Activated naive CD4-positive, alpha-beta T cell treated with anti-CD3 and anti-CD28 coated beads, Interleukin-2, amount 50 U/mL, for 72 hours (primary cell): ENCODE measurements at regions not wholly inside any gene's neighbourhood (a gene's known extent, or its start where the extent isn't known, plus 50 kb on each side); places are given as distances from the start of the nearest gene placed in this dataset.

Source experiments
- ATAC-seq, 2 donors: fragments of 150-1000 bp; cut with Tn5 transposase; 2 replicates each; pipeline ENCODE4 v1.10.0; 2021; ENCODE audit warnings: mild to moderate bottlenecking in 2 of 2, moderate library complexity in 2 of 2
- DNase-seq, 2 donors: peaks; one replicate each; pipeline ENCODE4 v3.0.0; 2021 to 2022; ENCODE audit warnings: low spot score in 2 of 2
- H3K27ac Mint-ChIP-seq, 2 donors: one replicate each; pipeline ENCODE4 v1.8.0; 2022; ENCODE audit warnings: mild to moderate bottlenecking in 2 of 2, mixed read lengths in 2 of 2
- H3K36me3 Mint-ChIP-seq, 2 donors: one replicate each; pipeline ENCODE4 v1.8.0; 2022; ENCODE audit warnings: mixed read lengths in 2 of 2
- H3K9me3 Mint-ChIP-seq, 2 donors: one replicate each; pipeline ENCODE4 v1.8.0; 2022; ENCODE audit warnings: mixed read lengths in 2 of 2

DNA sequence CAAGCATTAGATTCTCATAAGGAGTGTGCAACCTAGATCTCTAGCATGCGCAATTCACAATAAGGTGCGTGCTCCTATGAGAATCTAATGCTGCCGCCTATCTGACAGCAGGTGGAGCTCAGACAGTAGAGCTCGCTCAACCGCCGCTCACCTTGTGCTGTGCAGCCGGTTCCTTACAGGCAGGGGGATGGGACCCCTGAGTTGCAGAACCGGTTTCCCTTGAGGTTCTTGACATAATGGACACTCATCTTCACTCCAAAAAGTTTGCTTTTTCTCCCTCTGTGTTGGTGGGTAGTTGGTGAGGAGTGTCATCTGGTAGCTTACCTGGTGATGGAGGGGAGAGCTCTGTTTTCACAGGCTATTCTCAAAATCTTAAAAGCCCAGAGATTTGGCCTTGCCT is 324.0 kb upstream of the TBL1XR1 start:
- peaks cover 0 to 15% of the 10 kb centered on the region in 2 donors for H3K36me3 Mint-ChIP-seq
- ATAC-seq: no peak
- peaks cover 3 to 14% of the 10 kb centered on the region in 2 donors for H3K9me3 Mint-ChIP-seq
- no peak overlapping the region for H3K27ac Mint-ChIP-seq
- no peak for DNase-seq

- H3K9me3 Mint-ChIP-seq: peaks cover 3 to 14% of the 10 kb centered on the region in 2 donors
- peaks cover 0 to 15% of the 10 kb centered on the region in 2 donors for H3K36me3 Mint-ChIP-seq
- no peak for ATAC-seq
- DNase-seq: no peak
- no peak overlapping the region for H3K27ac Mint-ChIP-seq
Observed at GRCh38 chr3:177522051-177522450, 324.8 kb upstream of the TBL1XR1 start.

- Mint-ChIP-seq H3K27ac (no peak overlapping the region), H3K9me3 (peaks cover 3 to 14% of the 10 kb centered on the region in 2 donors)
- ATAC-seq: no peak
Observed at GRCh38 chr3:177523067-177523675, 325.9 kb upstream of the TBL1XR1 start.

GRCh38 chr3:177523872-177524438 is 326.7 kb upstream of the TBL1XR1 start:
- Mint-ChIP-seq H3K27ac (no peak overlapping the region), H3K9me3 (peaks cover 3 to 14% of the 10 kb centered on the region in 2 donors), H3K36me3 (peaks cover 0 to 15% of the 10 kb centered on the region in 2 donors)
- ATAC-seq: no peak
- no peak for DNase-seq

More at GRCh38 chr3:177523067-177523675, 325.9 kb upstream of the TBL1XR1 start:
- no peak for DNase-seq
- peaks cover 0 to 15% of the 10 kb centered on the region in 2 donors for H3K36me3 Mint-ChIP-seq

GRCh38 chr3:177524742-177525141 is 327.5 kb upstream of the TBL1XR1 start:
- Mint-ChIP-seq H3K27ac (no peak overlapping the region), H3K9me3 (peaks cover 3 to 10% of the 10 kb centered on the region in 2 donors), H3K36me3 (peaks cover 0 to 15% of the 10 kb centered on the region in 2 donors)
- ATAC-seq: no peak
- DNase-seq: no peak

- Mint-ChIP-seq H3K36me3 (peaks cover 0 to 15% of the 10 kb centered on the region in 2 donors), H3K9me3 (peaks cover 3 to 10% of the 10 kb centered on the region in 2 donors), H3K27ac (no peak overlapping the region)
- ATAC-seq (no peak), DNase-seq (no peak)
Observed at GRCh38 chr3:177525414-177525813, 328.1 kb upstream of the TBL1XR1 start.

- no peak for ATAC-seq
- Mint-ChIP-seq H3K9me3 (peaks cover 3 to 10% of the 10 kb centered on the region in 2 donors), H3K27ac (no peak overlapping the region), H3K36me3 (peaks cover 0 to 15% of the 10 kb centered on the region in 2 donors)
- no peak for DNase-seq
Observed at GRCh38 chr3:177525987-177526712, 328.9 kb upstream of the TBL1XR1 start.

- H3K9me3 Mint-ChIP-seq: peaks cover 3 to 10% of the 10 kb centered on the region in 2 donors
- DNase-seq: no peak
- no peak for ATAC-seq
- H3K27ac Mint-ChIP-seq: no peak overlapping the region
- H3K36me3 Mint-ChIP-seq: peaks cover 0 to 15% of the 10 kb centered on the region in 2 donors
Observed at GRCh38 chr3:177527182-177527581, 329.9 kb upstream of the TBL1XR1 start.

DNA sequence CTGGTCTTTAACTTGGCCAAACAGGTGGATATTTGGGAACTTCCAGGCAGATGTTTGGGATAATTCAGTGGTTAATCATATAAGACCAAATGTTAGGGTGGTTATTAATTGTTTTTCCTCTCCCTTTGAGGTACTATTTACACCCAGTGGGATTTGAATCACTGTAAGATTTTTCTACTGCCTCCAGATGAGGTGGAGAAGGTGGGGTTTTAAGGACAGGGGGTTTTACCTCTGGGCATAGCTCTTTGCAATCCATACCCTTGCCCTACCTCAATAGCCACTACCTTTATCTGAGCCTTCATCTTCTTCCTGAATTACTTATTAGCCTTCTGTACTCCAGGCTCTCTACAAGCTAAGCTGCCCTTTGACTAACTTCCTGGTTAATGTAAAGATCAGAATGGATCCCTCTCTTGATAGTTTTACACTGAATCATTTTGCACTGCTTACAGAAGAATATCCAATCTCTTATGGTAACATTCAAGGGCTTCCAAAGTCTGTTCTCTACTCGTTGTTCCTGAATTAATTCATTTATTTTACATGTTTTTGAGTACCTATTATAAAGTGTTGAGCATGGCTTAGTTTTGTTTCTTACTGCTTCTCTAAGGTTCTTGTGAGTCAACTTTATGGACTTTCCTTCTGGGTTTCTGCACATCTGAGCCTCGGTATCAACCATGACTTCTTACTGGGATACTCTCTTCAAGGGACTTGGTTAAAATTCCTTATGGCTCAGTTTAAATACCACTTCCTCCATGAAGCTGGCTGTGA is 331.2 kb upstream of the TBL1XR1 start:
- peaks cover 0 to 15% of the 10 kb centered on the region in 2 donors for H3K36me3 Mint-ChIP-seq
- DNase-seq (no peak), ATAC-seq (no peak)
- H3K27ac Mint-ChIP-seq: no peak overlapping the region
- peaks cover 3 to 10% of the 10 kb centered on the region in 2 donors for H3K9me3 Mint-ChIP-seq

DNA sequence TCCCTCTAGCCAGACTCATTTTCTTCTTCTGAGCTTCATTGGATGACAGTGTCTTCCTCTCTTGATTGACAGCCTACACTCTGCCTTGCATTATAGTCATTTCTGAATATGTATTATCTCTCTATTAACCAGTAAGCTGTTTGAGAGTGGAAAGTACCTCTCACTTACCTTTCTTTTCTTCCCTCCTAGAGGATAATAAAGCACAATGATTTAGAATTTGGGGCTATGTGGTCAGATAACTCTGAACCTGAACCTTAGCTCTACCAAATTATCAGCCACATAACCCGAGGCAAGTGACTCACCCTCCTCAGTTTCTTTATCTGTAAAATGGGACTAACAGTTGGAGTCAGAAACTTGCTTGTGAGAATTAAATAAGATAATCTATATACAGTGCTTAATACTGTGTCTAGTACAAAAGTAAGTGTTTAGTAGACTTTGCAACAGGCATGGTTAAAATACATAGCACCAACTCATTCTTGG is 331.8 kb upstream of the TBL1XR1 start:
- Mint-ChIP-seq H3K36me3 (peaks cover 0 to 11% of the 10 kb centered on the region in 2 donors), H3K27ac (no peak overlapping the region), H3K9me3 (peaks cover 3 to 10% of the 10 kb centered on the region in 2 donors)
- ATAC-seq (peak in 1 of 2 donors; percentile 45), DNase-seq (no peak)

- ATAC-seq: no peak
- peaks cover 0 to 6% of the 10 kb centered on the region in 2 donors for H3K36me3 Mint-ChIP-seq
Observed at GRCh38 chr3:177529716-177530335, 332.5 kb upstream of the TBL1XR1 start.

DNA sequence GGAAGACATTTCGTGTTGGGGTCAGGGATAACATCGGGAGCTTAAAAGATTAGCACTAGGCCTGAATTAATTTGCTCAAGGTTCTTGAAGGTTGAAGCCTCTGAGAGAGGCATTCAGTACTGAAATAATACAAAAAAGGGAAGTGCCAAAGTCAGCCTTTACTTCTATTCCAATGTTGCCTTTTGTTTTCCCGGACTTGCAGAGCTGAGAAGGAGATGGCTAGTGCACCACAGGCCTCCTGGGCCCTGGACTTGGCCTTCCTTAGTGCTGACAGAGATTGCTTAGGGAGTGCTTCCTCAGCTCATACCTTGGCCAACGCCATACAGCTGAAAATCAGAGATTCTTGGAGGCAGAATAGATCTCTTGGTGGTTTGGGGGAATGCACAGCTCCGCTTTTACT is 333.6 kb upstream of the TBL1XR1 start:
- ATAC-seq: no peak
- peaks cover 0 to 4% of the 10 kb centered on the region in 2 donors for H3K36me3 Mint-ChIP-seq

More at GRCh38 chr3:177529716-177530335, 332.5 kb upstream of the TBL1XR1 start:
- peaks cover 3 to 10% of the 10 kb centered on the region in 2 donors for H3K9me3 Mint-ChIP-seq
- no peak overlapping the region for H3K27ac Mint-ChIP-seq
- DNase-seq: no peak

DNA sequence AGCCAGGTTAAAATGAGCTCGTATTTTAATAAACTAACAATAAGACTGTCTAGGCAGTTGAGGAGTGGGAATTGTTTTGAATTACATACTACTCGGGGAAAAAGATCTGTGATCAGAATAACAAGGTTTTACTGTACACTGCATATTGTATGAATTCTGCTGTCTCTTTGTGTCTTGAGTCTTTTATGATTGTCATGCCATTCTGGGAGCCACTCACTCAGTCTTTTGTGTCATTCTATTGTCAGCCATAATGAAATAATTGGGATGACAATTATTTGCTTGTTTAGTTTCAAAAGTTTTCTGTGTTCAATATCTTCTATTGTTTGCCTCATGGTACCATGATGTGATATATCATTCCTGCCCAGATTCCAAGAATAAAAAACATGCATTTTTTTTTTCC is 339.6 kb upstream of the TBL1XR1 start:
- peaks cover 0 to 9% of the 10 kb centered on the region in 2 donors for H3K36me3 Mint-ChIP-seq
- DNase-seq (no peak), ATAC-seq (no peak)
- no peaks in the 10 kb centered on the region for H3K9me3 Mint-ChIP-seq
- no peak overlapping the region for H3K27ac Mint-ChIP-seq

More for the DNA sequence above, 333.6 kb upstream of the TBL1XR1 start:
- H3K9me3 Mint-ChIP-seq: peaks cover 0 to 4% of the 10 kb centered on the region in 2 donors
- DNase-seq: no peak
- no peak overlapping the region for H3K27ac Mint-ChIP-seq

DNA sequence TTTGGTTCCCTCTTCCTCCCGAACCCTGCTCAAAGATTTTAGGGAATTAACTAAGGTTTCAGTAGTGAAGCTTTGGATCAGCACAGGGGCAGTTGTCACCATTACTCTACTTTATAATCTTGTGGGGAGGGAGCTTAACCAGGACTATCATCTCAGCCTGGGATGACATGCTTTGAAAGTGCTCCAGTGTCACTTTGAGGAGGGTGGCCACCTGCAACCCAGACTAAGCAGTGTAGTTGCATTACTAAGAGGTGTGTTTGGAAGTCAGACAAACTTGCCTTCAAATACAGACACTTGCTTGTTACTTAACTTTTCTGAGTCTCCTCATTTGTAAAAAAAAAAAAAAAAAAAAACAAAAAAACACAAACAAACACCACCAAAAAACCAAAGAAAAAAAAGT is 340.3 kb upstream of the TBL1XR1 start:
- Mint-ChIP-seq H3K9me3 (no peaks in the 10 kb centered on the region), H3K36me3 (peaks cover 0 to 9% of the 10 kb centered on the region in 2 donors), H3K27ac (no peak overlapping the region)
- DNase-seq (no peak), ATAC-seq (no peak)

DNA sequence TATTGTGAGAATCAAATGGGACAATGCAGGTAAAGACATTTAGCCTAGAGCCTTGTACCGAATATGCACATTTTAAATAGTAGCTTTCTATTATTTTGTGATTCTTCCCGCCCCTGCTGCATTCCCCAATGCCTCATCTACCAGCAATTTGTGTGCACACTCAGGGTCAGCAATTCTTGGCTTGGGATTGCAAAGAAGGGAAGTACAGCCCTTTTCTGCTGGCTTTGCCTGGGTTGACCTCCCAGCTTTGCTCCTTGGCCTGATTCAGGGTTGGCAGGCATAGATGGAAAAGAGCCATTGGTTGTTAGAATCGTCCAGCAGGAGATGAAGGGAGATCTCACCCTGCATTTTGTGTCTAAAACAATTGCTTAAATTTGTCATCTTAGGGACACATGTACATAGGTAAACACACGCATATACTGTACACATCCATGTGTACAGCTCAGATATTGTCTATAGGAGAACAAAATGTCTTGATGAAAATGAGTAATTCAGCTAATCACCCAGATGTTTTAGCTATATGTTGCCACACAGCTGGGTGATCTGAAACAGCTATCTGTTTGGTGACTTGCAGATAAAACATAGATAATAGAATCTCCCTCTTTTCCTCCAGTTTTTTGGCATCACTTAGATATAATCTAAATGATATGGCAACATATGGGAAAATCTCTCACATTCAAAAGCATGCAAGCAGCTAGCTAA is 340.9 kb upstream of the TBL1XR1 start:
- DNase-seq (no peak), ATAC-seq (no peak)
- Mint-ChIP-seq H3K27ac (peak overlapping the region in 1 of 2 donors; percentile 71), H3K36me3 (peaks cover 0 to 9% of the 10 kb centered on the region in 2 donors), H3K9me3 (no peaks in the 10 kb centered on the region)
